ENCODE measurements at regions not wholly inside any gene's neighbourhood (a gene's known extent, or its start where the extent isn't known, plus 50 kb on each side); places are given as distances from the start of the nearest gene placed in this dataset.

DNA sequence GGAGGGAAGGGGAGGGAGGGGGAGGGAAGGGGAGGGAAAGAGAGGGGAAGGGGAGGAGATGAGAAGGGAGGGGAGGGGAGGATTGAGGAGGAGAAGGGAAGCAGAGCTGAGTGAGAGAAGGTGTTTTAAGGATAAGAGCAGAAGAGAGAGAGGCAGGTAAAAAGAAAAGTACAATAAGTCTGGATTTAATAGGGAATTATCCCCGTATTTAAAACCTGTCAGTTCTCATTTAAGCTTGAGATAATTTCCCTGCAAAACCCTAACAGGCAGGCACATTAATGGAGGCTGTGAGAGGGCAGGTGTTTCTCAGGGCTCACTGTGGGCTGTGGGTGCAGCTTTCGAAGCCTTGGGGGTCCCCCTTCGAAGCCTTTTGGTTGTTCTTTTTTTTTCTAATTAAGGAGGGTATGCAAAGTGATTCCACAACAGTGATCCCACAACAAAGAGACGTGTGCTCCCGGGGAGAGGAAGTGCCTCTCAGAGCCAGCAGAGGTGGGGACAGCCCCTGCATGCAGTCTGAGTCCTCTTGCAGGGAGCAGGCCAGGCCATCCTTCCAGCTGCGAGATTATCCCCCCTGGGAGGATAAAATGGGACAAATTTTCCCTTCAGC is 317.9 kb upstream of the IRX1 start (continued):
- TF ChIP-seq, protein P1, sequence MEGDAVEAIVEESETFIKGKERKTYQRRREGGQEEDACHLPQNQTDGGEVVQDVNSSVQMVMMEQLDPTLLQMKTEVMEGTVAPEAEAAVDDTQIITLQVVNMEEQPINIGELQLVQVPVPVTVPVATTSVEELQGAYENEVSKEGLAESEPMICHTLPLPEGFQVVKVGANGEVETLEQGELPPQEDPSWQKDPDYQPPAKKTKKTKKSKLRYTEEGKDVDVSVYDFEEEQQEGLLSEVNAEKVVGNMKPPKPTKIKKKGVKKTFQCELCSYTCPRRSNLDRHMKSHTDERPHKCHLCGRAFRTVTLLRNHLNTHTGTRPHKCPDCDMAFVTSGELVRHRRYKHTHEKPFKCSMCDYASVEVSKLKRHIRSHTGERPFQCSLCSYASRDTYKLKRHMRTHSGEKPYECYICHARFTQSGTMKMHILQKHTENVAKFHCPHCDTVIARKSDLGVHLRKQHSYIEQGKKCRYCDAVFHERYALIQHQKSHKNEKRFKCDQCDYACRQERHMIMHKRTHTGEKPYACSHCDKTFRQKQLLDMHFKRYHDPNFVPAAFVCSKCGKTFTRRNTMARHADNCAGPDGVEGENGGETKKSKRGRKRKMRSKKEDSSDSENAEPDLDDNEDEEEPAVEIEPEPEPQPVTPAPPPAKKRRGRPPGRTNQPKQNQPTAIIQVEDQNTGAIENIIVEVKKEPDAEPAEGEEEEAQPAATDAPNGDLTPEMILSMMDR (conservative IDR thresholded peaks at IDR 0.05; ENCODE audit: low read depth in 2 of 2), result no peak
- TF ChIP-seq NANOG (IDR thresholded peaks at IDR 0.05; ENCODE audit: borderline replicate concordance), result no peak

DNA sequence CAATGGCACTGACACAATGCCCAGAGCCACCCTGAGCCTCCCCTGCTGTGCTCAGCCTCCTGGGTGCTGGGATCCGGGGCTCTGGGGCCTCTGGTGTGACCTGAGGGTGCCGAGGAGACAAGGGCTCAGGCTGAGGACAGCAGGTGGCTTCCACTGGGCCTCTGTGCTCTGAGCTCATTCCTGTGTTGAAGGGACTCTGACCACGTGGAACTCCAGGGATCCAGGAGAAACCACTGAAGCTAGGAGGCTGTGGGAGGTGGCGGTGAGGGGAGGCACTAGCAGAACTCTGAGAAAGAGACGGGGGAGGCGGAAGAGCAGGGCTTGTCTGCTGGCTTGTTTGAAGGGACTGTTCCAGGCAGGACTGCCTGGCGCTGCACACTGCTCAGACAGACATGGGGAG is 318.7 kb upstream of the IRX1 start:
- Histone ChIP-seq H2AFZ (peak overlapping the region; percentile 32; the same call in 1 of the 2 replicates), H3K27me3 (ENCODE audit: insufficient read depth) (no peaks in the 10 kb centered on the region), H4K20me1 (replicated peaks; ENCODE audit: insufficient read depth) (no peaks in the 10 kb centered on the region), H3K4me1 (ENCODE audit: insufficient read depth) (peaks cover 8% of the 10 kb centered on the region), H3K4me2 (0 out of 2 replicates have a peak overlapping the region, but pooled peaks have one; percentile 14), H3K27ac (ENCODE audit: low read depth) (no peak overlapping the region), H3F3A (replicated peaks; ENCODE audit: low read depth) (no peaks in the 10 kb centered on the region), H3K4me3 (no peak overlapping the region), H3K9me2 (ENCODE audit: insufficient read depth) (no peaks in the 10 kb centered on the region), H3K36me3 (ENCODE audit: insufficient read depth) (no peaks in the 10 kb centered on the region), H3K79me2 (replicated peaks; ENCODE audit: insufficient read depth) (no peaks in the 10 kb centered on the region)
- no peaks in the 10 kb centered on the region; the same call in 2 of the 3 replicates for H3K36me3 Mint-ChIP-seq (ENCODE audit: low read depth)
- peaks cover 7% of the 10 kb centered on the region; the same call in 2 of the 3 replicates for H3K9me3 Mint-ChIP-seq
- H3K27ac Mint-ChIP-seq, result no peak overlapping the region
- TF ChIP-seq, protein P1 (conservative IDR thresholded peaks at IDR 0.05; ENCODE audit: low read depth in 2 of 2), result no peak
- TF ChIP-seq ZNF331 (CRISPR knock-in tag; IDR thresholded peaks at IDR 0.05; ENCODE audit: low read depth) (no peak), NANOG (IDR thresholded peaks at IDR 0.05; ENCODE audit: borderline replicate concordance) (no peak)
- TF ChIP-seq, protein P2, sequence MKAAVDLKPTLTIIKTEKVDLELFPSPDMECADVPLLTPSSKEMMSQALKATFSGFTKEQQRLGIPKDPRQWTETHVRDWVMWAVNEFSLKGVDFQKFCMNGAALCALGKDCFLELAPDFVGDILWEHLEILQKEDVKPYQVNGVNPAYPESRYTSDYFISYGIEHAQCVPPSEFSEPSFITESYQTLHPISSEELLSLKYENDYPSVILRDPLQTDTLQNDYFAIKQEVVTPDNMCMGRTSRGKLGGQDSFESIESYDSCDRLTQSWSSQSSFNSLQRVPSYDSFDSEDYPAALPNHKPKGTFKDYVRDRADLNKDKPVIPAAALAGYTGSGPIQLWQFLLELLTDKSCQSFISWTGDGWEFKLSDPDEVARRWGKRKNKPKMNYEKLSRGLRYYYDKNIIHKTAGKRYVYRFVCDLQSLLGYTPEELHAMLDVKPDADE (IDR thresholded peaks at IDR 0.05), result no peak
- peaks cover 24% of the 10 kb centered on the region for H3K4me1 Mint-ChIP-seq
- H3K4me3 Mint-ChIP-seq, result no peak overlapping the region
- peaks cover 18% of the 10 kb centered on the region for H3K27me3 Mint-ChIP-seq (ENCODE audit: insufficient read depth, low read depth, poor library complexity)
- ATAC-seq (peak; percentile 35), DNase-seq (ENCODE audit: low spot score) (no peak)

DNA sequence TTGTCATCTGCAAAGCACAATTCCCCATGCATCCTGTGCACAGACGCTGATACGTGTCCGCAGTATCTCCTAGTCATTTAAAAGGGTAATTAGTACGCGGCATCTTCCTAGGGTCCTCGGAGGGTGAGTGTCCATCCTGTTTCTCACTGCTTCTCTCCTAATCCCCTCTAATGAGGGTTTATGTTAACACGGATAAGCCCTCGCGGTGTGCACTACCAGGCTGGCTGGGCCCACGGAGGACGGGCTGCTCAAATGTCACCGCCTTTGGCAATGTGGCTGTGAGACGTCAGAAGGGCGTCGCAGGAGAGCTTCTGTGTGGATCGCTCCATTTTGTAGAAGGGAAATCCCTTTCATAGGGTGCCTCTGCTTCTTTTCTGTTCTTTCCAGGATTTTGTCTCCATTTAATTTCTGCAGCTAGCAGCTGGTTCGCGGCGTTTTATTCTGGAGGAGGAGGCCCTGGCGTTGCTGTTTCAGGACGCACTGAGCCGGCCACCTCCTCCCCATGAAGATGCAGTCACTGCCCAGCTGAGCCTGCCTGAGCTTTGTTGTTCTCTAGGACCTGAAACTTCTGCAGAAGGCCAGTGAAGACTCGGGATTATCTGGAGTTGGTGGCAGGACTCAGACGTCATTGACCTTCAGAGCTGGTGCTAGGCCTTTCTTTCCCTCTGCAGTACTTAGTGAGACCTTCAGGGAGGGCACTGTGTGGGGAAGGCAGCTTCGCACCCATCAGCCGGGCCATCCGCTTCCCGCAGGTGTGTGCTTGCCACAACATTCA is 326.1 kb upstream of the IRX1 start:
- DNase-seq (ENCODE audit: low spot score) (no peak), ATAC-seq (no peak)
- Mint-ChIP-seq H3K4me1 (no peaks in the 10 kb centered on the region; the same call in 2 of the 3 replicates), H3K27ac (no peak overlapping the region), H3K27me3 (ENCODE audit: insufficient read depth, low read depth, poor library complexity) (peaks cover 7% of the 10 kb centered on the region), H3K4me3 (no peak overlapping the region), H3K36me3 (ENCODE audit: low read depth) (no peaks in the 10 kb centered on the region; the same call in 2 of the 3 replicates), H3K9me3 (no peaks in the 10 kb centered on the region)
- Histone ChIP-seq H3F3A (replicated peaks; ENCODE audit: low read depth) (no peaks in the 10 kb centered on the region), H2AFZ (peak overlapping the region; percentile 32; the same call in 1 of the 2 replicates), H3K79me2 (replicated peaks; ENCODE audit: insufficient read depth) (no peaks in the 10 kb centered on the region), H3K36me3 (ENCODE audit: insufficient read depth) (no peaks in the 10 kb centered on the region), H3K4me1 (ENCODE audit: insufficient read depth) (no peaks in the 10 kb centered on the region), H3K4me3 (no peak overlapping the region), H3K27me3 (ENCODE audit: insufficient read depth) (no peaks in the 10 kb centered on the region), H4K20me1 (replicated peaks; ENCODE audit: insufficient read depth) (no peaks in the 10 kb centered on the region), H3K4me2 (no peak overlapping the region), H3K27ac (ENCODE audit: low read depth) (no peak overlapping the region), H3K9me2 (ENCODE audit: insufficient read depth) (no peaks in the 10 kb centered on the region)
- no peak for TF ChIP-seq NANOG (IDR thresholded peaks at IDR 0.05; ENCODE audit: borderline replicate concordance)
- no peak for TF ChIP-seq EZH2 (IDR thresholded peaks at IDR 0.05; ENCODE audit: low read depth, unreplicated experiment)
- TF ChIP-seq STAT1 (IDR thresholded peaks at IDR 0.05; ENCODE audit: unreplicated experiment), result no peak
- no peak for TF ChIP-seq ZNF114 (CRISPR knock-in tag; IDR thresholded peaks at IDR 0.05)
- no peak for TF ChIP-seq POLR2AphosphoS5 (IDR thresholded peaks at IDR 0.05; ENCODE audit: low read depth)
- TF ChIP-seq, protein P2 (IDR thresholded peaks at IDR 0.05), result no peak
- TF ChIP-seq, protein P3, sequence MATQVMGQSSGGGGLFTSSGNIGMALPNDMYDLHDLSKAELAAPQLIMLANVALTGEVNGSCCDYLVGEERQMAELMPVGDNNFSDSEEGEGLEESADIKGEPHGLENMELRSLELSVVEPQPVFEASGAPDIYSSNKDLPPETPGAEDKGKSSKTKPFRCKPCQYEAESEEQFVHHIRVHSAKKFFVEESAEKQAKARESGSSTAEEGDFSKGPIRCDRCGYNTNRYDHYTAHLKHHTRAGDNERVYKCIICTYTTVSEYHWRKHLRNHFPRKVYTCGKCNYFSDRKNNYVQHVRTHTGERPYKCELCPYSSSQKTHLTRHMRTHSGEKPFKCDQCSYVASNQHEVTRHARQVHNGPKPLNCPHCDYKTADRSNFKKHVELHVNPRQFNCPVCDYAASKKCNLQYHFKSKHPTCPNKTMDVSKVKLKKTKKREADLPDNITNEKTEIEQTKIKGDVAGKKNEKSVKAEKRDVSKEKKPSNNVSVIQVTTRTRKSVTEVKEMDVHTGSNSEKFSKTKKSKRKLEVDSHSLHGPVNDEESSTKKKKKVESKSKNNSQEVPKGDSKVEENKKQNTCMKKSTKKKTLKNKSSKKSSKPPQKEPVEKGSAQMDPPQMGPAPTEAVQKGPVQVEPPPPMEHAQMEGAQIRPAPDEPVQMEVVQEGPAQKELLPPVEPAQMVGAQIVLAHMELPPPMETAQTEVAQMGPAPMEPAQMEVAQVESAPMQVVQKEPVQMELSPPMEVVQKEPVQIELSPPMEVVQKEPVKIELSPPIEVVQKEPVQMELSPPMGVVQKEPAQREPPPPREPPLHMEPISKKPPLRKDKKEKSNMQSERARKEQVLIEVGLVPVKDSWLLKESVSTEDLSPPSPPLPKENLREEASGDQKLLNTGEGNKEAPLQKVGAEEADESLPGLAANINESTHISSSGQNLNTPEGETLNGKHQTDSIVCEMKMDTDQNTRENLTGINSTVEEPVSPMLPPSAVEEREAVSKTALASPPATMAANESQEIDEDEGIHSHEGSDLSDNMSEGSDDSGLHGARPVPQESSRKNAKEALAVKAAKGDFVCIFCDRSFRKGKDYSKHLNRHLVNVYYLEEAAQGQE (IDR thresholded peaks at IDR 0.05; ENCODE audit: unreplicated experiment), result no peak
- TF ChIP-seq JUNB (IDR thresholded peaks at IDR 0.05; ENCODE audit: unreplicated experiment), result no peak
